ENCODE measurements at regions not wholly inside any gene's neighbourhood (a gene's known extent, or its start where the extent isn't known, plus 50 kb on each side); places are given as distances from the start of the nearest gene placed in this dataset.

- DNase-seq = peak; percentile 42
Measured at GRCh38 chr4:35934320-35934981, 309.9 kb downstream of the ARAP2 start.

GRCh38 chr4:35938936-35939335 is 305.4 kb downstream of the ARAP2 start:
- DNase-seq = no peak

- DNase-seq = peak; percentile 46
Measured at GRCh38 chr4:35939751-35940150, 304.6 kb downstream of the ARAP2 start.

GRCh38 chr4:35942092-35942491 is 302.2 kb downstream of the ARAP2 start:
- DNase-seq = no peak

GRCh38 chr4:35943606-35944005 is 300.7 kb downstream of the ARAP2 start:
- no peak for DNase-seq

GRCh38 chr4:35948171-35948570 is 296.1 kb downstream of the ARAP2 start:
- no peak for DNase-seq

- no peak for DNase-seq
Measured at GRCh38 chr4:35950442-35950841, 293.9 kb downstream of the ARAP2 start.

GRCh38 chr4:35952751-35953150 is 291.6 kb downstream of the ARAP2 start:
- DNase-seq = no peak

- DNase-seq = no peak
Measured at GRCh38 chr4:35963383-35963782, 280.9 kb downstream of the ARAP2 start.

- DNase-seq = no peak
Measured at GRCh38 chr4:35963974-35964515, 280.3 kb downstream of the ARAP2 start.

GRCh38 chr4:35965300-35965699 is 279.0 kb downstream of the ARAP2 start:
- no peak for DNase-seq

GRCh38 chr4:35966566-35966965 is 277.7 kb downstream of the ARAP2 start:
- no peak for DNase-seq

- DNase-seq = no peak
Measured at GRCh38 chr4:35970366-35970960, 273.9 kb downstream of the ARAP2 start.

- DNase-seq = no peak
Measured at GRCh38 chr4:35972814-35973213, 271.5 kb downstream of the ARAP2 start.

GRCh38 chr4:35975617-35976355 is 268.5 kb downstream of the ARAP2 start:
- no peak for DNase-seq

GRCh38 chr4:35978551-35978950 is 265.8 kb downstream of the ARAP2 start:
- no peak for DNase-seq

- DNase-seq = no peak
Measured at GRCh38 chr4:35982318-35982717, 262.0 kb downstream of the ARAP2 start.

- DNase-seq = no peak
Measured at GRCh38 chr4:35986537-35986936, 257.8 kb downstream of the ARAP2 start.

- DNase-seq = no peak
Measured at GRCh38 chr4:35993606-35994005, 250.7 kb downstream of the ARAP2 start.

- DNase-seq = no peak
Measured at GRCh38 chr4:36000941-36001557, 243.3 kb downstream of the ARAP2 start.

- no peak for DNase-seq
Measured at GRCh38 chr4:36003051-36003450, 241.3 kb downstream of the ARAP2 start.

- no peak for DNase-seq
Measured at GRCh38 chr4:36004204-36004851, 240.0 kb downstream of the ARAP2 start.

- no peak for DNase-seq
Measured at GRCh38 chr4:36006226-36006625, 238.1 kb downstream of the ARAP2 start.

Measured in COR-L47 (cell line).